ENCODE measurements at regions not wholly inside any gene's neighbourhood (a gene's known extent, or its start where the extent isn't known, plus 50 kb on each side); places are given as distances from the start of the nearest gene placed in this dataset.

DNA sequence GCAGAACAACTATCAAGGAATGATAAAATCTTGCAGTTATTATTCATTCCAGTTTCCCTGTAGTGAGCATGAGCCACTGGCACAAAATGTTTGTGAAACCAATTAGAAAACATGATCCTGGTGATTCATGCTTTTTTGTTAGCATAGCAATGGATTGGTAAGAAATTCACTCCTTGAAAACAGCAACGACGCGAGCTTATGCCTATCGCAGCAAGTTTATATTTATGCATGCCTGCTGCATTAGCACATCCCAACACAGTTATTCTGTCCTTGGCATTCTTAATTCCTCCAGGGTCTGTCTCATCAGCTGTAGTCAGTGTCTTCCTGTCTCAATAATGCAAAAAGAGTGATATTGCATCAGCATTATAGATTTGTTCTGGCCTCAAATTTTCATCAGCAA, 975.9 kb downstream of the STIM2 start:
- H3K4me3 ChIP-seq (replicated peaks; ENCODE audit: insufficient read depth, low read length) = no peak overlapping the region
- H3K27ac ChIP-seq (replicated peaks) = no peak overlapping the region
- no peaks in the 10 kb centered on the region for H3K27me3 ChIP-seq (ENCODE audit: insufficient read depth, poor library complexity, severe bottlenecking)
- no peak for DNase-seq (ENCODE audit: low read depth in 1 of 2, low spot score in 1 of 2)
- TF ChIP-seq GABPA (IDR thresholded peaks at IDR 0.05; ENCODE audit: low read depth) = no peak

DNA sequence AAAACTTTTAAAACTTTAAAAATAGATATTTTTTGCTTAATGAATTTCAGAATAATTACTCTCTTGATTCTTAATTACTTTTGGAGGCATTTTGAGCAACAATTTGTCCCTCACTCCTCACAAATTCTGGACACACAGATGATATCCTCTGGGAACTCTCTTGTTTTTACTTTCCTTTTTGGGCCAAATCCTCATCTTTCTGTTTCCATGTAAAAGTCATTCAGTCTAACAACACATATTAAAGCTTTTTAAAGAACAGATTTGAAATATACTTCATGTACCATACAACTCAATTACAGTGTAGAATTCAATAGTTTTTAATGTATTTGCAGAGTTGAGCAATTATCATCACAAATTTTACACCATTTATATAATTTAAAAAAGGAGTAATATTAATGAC, 983.1 kb downstream of the STIM2 start:
- Histone ChIP-seq H3K27ac (replicated peaks) (no peak overlapping the region), H3K27me3 (ENCODE audit: insufficient read depth, poor library complexity, severe bottlenecking) (no peaks in the 10 kb centered on the region), H3K4me3 (replicated peaks; ENCODE audit: insufficient read depth, low read length) (no peak overlapping the region)
- DNase-seq (ENCODE audit: low read depth in 1 of 2, low spot score in 1 of 2) = no peak
- TF ChIP-seq GABPA (IDR thresholded peaks at IDR 0.05; ENCODE audit: low read depth) (no peak), POLR2AphosphoS5 (IDR thresholded peaks at IDR 0.05; ENCODE audit: low read depth) (no peak)
- TF ChIP-seq, protein P1, sequence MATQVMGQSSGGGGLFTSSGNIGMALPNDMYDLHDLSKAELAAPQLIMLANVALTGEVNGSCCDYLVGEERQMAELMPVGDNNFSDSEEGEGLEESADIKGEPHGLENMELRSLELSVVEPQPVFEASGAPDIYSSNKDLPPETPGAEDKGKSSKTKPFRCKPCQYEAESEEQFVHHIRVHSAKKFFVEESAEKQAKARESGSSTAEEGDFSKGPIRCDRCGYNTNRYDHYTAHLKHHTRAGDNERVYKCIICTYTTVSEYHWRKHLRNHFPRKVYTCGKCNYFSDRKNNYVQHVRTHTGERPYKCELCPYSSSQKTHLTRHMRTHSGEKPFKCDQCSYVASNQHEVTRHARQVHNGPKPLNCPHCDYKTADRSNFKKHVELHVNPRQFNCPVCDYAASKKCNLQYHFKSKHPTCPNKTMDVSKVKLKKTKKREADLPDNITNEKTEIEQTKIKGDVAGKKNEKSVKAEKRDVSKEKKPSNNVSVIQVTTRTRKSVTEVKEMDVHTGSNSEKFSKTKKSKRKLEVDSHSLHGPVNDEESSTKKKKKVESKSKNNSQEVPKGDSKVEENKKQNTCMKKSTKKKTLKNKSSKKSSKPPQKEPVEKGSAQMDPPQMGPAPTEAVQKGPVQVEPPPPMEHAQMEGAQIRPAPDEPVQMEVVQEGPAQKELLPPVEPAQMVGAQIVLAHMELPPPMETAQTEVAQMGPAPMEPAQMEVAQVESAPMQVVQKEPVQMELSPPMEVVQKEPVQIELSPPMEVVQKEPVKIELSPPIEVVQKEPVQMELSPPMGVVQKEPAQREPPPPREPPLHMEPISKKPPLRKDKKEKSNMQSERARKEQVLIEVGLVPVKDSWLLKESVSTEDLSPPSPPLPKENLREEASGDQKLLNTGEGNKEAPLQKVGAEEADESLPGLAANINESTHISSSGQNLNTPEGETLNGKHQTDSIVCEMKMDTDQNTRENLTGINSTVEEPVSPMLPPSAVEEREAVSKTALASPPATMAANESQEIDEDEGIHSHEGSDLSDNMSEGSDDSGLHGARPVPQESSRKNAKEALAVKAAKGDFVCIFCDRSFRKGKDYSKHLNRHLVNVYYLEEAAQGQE (IDR thresholded peaks at IDR 0.05; ENCODE audit: insufficient replicate concordance, low read depth) = no peak

DNA sequence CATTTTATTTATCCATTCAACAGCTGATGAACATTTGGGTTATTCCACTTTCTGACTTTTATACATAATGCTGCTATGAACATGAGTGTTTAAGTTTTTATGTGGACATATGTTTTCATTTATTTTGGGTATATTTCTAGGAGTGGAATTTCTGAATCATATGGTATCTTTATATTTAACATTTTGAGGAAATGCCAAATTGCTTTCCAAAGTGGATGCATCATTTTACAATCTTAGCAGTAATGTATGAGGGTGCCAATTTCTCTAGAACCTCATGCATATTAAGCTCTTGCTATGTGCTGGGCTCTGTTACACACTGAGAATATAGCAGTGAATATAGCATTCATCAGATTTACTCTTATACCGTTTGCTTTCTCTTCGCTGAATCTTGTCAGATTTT, 983.7 kb downstream of the STIM2 start:
- H3K27me3 ChIP-seq (ENCODE audit: insufficient read depth, poor library complexity, severe bottlenecking) = no peaks in the 10 kb centered on the region
- no peak overlapping the region for H3K27ac ChIP-seq (replicated peaks)
- TF ChIP-seq, protein P2, sequence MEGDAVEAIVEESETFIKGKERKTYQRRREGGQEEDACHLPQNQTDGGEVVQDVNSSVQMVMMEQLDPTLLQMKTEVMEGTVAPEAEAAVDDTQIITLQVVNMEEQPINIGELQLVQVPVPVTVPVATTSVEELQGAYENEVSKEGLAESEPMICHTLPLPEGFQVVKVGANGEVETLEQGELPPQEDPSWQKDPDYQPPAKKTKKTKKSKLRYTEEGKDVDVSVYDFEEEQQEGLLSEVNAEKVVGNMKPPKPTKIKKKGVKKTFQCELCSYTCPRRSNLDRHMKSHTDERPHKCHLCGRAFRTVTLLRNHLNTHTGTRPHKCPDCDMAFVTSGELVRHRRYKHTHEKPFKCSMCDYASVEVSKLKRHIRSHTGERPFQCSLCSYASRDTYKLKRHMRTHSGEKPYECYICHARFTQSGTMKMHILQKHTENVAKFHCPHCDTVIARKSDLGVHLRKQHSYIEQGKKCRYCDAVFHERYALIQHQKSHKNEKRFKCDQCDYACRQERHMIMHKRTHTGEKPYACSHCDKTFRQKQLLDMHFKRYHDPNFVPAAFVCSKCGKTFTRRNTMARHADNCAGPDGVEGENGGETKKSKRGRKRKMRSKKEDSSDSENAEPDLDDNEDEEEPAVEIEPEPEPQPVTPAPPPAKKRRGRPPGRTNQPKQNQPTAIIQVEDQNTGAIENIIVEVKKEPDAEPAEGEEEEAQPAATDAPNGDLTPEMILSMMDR (IDR thresholded peaks at IDR 0.05; ENCODE audit: insufficient read depth, low read length) = no peak
- no peak for TF ChIP-seq SPI1 (IDR thresholded peaks at IDR 0.05; ENCODE audit: borderline replicate concordance, low read depth)
- TF ChIP-seq POLR2AphosphoS5 (IDR thresholded peaks at IDR 0.05; ENCODE audit: low read depth) = no peak
- no peak for TF ChIP-seq GABPA (IDR thresholded peaks at IDR 0.05; ENCODE audit: low read depth)
- TF ChIP-seq, protein P1 (IDR thresholded peaks at IDR 0.05; ENCODE audit: insufficient replicate concordance, low read depth) = no peak
- DNase-seq (ENCODE audit: low read depth in 1 of 2, low spot score in 1 of 2) = no peak
- no peak overlapping the region for H3K4me3 ChIP-seq (replicated peaks; ENCODE audit: insufficient read depth, low read length)

DNA sequence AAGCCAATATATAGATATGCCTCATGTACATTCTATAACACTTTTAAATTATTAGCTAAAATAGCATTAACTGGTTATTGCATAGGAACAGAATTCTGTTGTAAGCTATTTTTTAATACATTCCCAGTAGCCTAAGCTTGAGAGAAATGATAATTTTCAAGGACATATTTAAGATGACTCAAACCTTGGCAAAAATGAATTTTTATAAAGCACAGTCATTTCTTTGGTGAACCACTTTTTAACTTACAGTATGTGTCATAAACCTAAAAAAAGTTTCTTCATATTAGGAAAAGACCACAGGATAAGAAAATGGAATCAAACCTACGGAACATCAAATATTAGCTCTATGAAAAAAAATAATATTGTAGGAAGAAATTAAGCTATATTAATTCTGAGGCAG, 986.3 kb downstream of the STIM2 start:
- DNase-seq (ENCODE audit: low read depth in 1 of 2, low spot score in 1 of 2) = no peak
- H3K4me3 ChIP-seq (replicated peaks; ENCODE audit: insufficient read depth, low read length) = no peak overlapping the region
- TF ChIP-seq, protein P1 (IDR thresholded peaks at IDR 0.05; ENCODE audit: insufficient replicate concordance, low read depth) = no peak
- H3K27ac ChIP-seq (replicated peaks) = no peak overlapping the region
- no peaks in the 10 kb centered on the region for H3K27me3 ChIP-seq (ENCODE audit: insufficient read depth, poor library complexity, severe bottlenecking)

DNA sequence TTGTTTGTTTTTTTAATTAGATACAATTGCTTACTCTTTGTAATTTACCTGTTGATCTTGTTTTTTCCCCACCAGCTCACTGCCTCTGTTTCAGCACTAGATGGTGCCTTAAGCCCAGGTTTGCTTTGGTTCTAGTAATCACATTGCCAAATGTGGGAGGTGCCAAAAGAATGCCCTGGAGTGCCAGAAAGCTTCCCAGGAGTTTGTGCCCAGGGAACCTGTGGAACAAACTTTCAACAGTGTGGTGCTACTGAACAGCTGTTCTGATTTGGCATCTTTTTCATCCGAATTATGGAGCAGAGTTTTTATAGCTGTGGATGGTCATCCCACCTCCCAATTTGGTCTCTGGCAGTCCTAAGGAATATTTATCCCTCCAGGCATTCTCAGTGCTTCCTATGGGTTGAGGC, 1000.7 kb downstream of the STIM2 start:
- TF ChIP-seq POLR2AphosphoS5 (IDR thresholded peaks at IDR 0.05; ENCODE audit: low read depth) (no peak), SPI1 (IDR thresholded peaks at IDR 0.05; ENCODE audit: borderline replicate concordance, low read depth) (no peak), GABPA (IDR thresholded peaks at IDR 0.05; ENCODE audit: low read depth) (no peak)
- TF ChIP-seq, protein P2 (IDR thresholded peaks at IDR 0.05; ENCODE audit: insufficient read depth, low read length) = no peak
- TF ChIP-seq, protein P1 (IDR thresholded peaks at IDR 0.05; ENCODE audit: insufficient replicate concordance, low read depth) = no peak

More for the DNA sequence above, 1000.7 kb downstream of the STIM2 start:
- H3K4me3 ChIP-seq (replicated peaks; ENCODE audit: insufficient read depth, low read length) = no peak overlapping the region
- no peak overlapping the region for H3K27ac ChIP-seq (replicated peaks)
- H3K27me3 ChIP-seq (ENCODE audit: insufficient read depth, poor library complexity, severe bottlenecking) = no peaks in the 10 kb centered on the region
- no peak for DNase-seq (ENCODE audit: low read depth in 1 of 2, low spot score in 1 of 2)

Measured in HL-60 (cell line).